Tibial artery (tissue), 4 donors: ENCODE measurements at regions not wholly inside any gene's neighbourhood (a gene's known extent, or its start where the extent isn't known, plus 50 kb on each side); places are given as distances from the start of the nearest gene placed in this dataset.

Experiments used
- DNase-seq, 2 donors: peaks; one replicate each; pipeline ENCODE4 v3.0.0-alpha.2; 2019
- H3K27ac ChIP-seq, 2 donors: fragments of 200-600 bp; sonication (generic) in 1 of 2; 1 replicate in 1 of 2; 2 replicates in 1 of 2; pipeline ENCODE4 v1.5.1; 2018 to 2019; ENCODE audit warnings: mild to moderate bottlenecking in 1 of 2
- H3K27me3 ChIP-seq, 2 donors: fragments of 200-600 bp; sonication (generic) in 1 of 2; one replicate each; pipeline versions ENCODE4 v1.5.1 to v1.6.0; 2016 to 2019
- H3K36me3 ChIP-seq, 3 donors: fragments of 200-600 bp; sonication (generic) in 2 of 3; one replicate each; pipeline ENCODE4 v1.5.1; 2016 to 2019; ENCODE audit warnings: mild to moderate bottlenecking in 2 of 3
- H3K4me1 ChIP-seq, 4 donors: fragments of 200-600 bp; sonication (generic) in 2 of 4; 1 replicate in 3 of 4; 2 replicates in 1 of 4; pipeline ENCODE4 v1.5.1; 2016 to 2019
- H3K4me3 ChIP-seq, 2 donors: fragments of 200-600 bp; sonication (generic) in 1 of 2; 1 replicate in 1 of 2; 2 replicates in 1 of 2; pipeline ENCODE4 v1.5.1; 2018 to 2019; ENCODE audit warnings: mild to moderate bottlenecking in 2 of 2
- H3K9me3 ChIP-seq, 3 donors: fragments of 200-600 bp; sonication (generic) in 1 of 3; one replicate each; pipeline ENCODE4 v1.5.1; 2016 to 2019
- CTCF ChIP-seq, 2 experiments: fragments of 200-600 bp in 1 of 2; fragments of 450-650 bp in 1 of 2; IDR thresholded peaks; one replicate each; pipeline ENCODE4 v1.5.1; 2017 to 2019; ENCODE audit warnings: antibody characterized with exemption in 2 of 2, mild to moderate bottlenecking in 1 of 2, moderate library complexity in 1 of 2
- intact Hi-C: fragments of 100-400 bp; cut with DNase I; formaldehyde crosslinking; loops from one replicate; pipeline ENCODE4 v1.15.0; 2023; ENCODE audit warnings: low total_unique reads

GRCh38 chr4:187171706-187172339 lies 448.2 kb upstream of the FAT1 start:
- Histone ChIP-seq H3K27me3 (no peaks in the 10 kb centered on the region), H3K4me3 (no peak overlapping the region), H3K4me1 (peaks cover 0 to 3% (median under 1%) of the 10 kb centered on the region in 4 donors), H3K36me3 (no peaks in the 10 kb centered on the region), H3K9me3 (no peaks in the 10 kb centered on the region), H3K27ac (no peak overlapping the region)
- no peak for DNase-seq
- no peak for TF ChIP-seq CTCF (IDR thresholded peaks at IDR 0.05)
- intact Hi-C loops: no loop called here

GRCh38 chr4:187172340-187172761 lies 448.7 kb upstream of the FAT1 start:
- no peak for TF ChIP-seq CTCF (IDR thresholded peaks at IDR 0.05)

GRCh38 chr4:187174749-187175148 lies 451.1 kb upstream of the FAT1 start:
- H3K36me3 ChIP-seq: no peaks in the 10 kb centered on the region
- no peak overlapping the region for H3K4me3 ChIP-seq
- H3K4me1 ChIP-seq: peaks cover 0 to 22% (median 8%) of the 10 kb centered on the region in 4 donors
- intact Hi-C loops: no loop called here
- no peak for TF ChIP-seq CTCF (IDR thresholded peaks at IDR 0.05)
- no peaks in the 10 kb centered on the region for H3K9me3 ChIP-seq
- no peak for DNase-seq
- H3K27ac ChIP-seq: no peak overlapping the region
- H3K27me3 ChIP-seq: no peaks in the 10 kb centered on the region

More at GRCh38 chr4:187172340-187172761, 448.7 kb upstream of the FAT1 start:
- no peak for DNase-seq
- no peak overlapping the region for H3K27ac ChIP-seq
- H3K27me3 ChIP-seq: no peaks in the 10 kb centered on the region
- peaks cover 0 to 8% (median 3%) of the 10 kb centered on the region in 4 donors for H3K4me1 ChIP-seq
- H3K36me3 ChIP-seq: no peaks in the 10 kb centered on the region
- intact Hi-C loops: no loop called here
- H3K9me3 ChIP-seq: no peaks in the 10 kb centered on the region
- no peak overlapping the region for H3K4me3 ChIP-seq

GRCh38 chr4:187175197-187175596 lies 451.5 kb upstream of the FAT1 start:
- no peaks in the 10 kb centered on the region for H3K27me3 ChIP-seq
- no peak overlapping the region for H3K27ac ChIP-seq
- H3K4me3 ChIP-seq: no peak overlapping the region
- intact Hi-C loops: no loop called here
- H3K36me3 ChIP-seq: no peaks in the 10 kb centered on the region
- H3K4me1 ChIP-seq: peaks cover 0 to 22% (median 8%) of the 10 kb centered on the region in 4 donors
- TF ChIP-seq CTCF (IDR thresholded peaks at IDR 0.05): no peak
- DNase-seq: no peak
- no peaks in the 10 kb centered on the region for H3K9me3 ChIP-seq

GRCh38 chr4:187176261-187176910 lies 452.7 kb upstream of the FAT1 start:
- H3K9me3 ChIP-seq: no peaks in the 10 kb centered on the region
- no peaks in the 10 kb centered on the region for H3K36me3 ChIP-seq
- TF ChIP-seq CTCF (IDR thresholded peaks at IDR 0.05): no peak
- no peak overlapping the region for H3K4me3 ChIP-seq
- intact Hi-C loops: no loop called here
- H3K4me1 ChIP-seq: peaks cover 0 to 22% (median 8%) of the 10 kb centered on the region in 4 donors
- H3K27me3 ChIP-seq: no peaks in the 10 kb centered on the region
- H3K27ac ChIP-seq: no peak overlapping the region
- no peak for DNase-seq
